CD4-positive, alpha-beta T cell treated with Interleukin-17A for 1 hour (primary cell): ENCODE measurements at regions not wholly inside any gene's neighbourhood (a gene's known extent, or its start where the extent isn't known, plus 50 kb on each side); places are given as distances from the start of the nearest gene placed in this dataset.

Experiments used
- DNase-seq: peaks from one replicate; pipeline ENCODE4 v3.0.0-alpha.2; 2020

DNA sequence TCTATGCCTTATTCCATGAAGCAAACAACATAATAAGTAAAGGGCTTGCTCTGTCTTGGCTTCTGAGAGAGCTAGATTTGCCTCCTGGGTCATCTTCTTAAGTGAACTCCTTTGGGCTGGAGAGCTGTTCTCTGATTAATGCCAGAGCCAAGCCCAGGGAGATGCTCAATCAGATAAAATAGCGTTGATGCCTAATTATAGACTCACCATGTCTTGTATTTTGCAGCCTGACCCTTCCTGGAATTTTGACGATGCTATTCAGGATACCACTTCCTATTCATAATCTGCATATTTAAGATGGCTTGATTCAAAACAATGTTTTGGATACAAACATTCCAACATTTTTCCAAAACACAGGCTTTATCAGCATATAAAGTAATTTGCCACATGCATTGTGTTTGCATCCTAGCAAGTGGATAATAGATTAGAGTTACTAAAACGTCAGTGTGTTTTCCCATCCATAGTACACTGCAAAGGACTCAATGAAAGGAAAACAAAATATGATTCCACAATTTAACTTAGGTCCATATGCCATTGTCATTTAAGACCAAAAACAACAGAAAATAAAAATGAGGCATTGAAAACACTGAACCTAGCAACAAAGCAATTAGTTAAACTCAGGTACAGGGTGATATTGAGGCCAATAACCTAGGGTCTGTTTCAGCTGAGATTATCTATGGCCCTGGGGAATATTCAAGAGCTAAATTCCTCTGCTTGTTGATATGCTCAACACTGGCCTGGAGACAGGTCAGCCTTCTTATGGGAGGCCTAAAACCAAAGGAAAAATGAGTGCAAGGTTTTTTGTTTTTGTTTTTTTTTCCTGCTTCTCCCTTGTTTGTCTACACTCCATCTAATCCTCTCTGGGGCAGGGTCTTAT, 184.2 kb upstream of the FOXN3 start:
- DNase-seq = no peak

DNA sequence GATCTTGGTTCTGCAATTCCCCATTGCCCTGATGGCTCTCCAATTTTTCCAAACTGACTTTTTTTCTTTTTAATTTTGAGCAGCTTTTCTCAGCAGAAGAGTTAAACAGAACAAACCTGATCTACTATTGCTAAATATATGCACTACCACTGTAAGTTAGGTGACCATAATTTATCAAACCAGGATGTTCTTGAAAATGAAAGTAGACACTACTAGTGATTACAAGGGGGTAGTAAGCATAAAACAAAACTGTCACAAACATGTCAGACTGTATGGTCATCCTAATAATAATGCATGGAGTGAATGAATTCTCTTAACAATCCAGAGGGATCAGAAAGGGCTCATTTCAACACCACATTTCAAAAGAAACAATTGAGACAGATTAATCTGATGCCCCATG, 183.0 kb upstream of the FOXN3 start:
- DNase-seq = no peak

DNA sequence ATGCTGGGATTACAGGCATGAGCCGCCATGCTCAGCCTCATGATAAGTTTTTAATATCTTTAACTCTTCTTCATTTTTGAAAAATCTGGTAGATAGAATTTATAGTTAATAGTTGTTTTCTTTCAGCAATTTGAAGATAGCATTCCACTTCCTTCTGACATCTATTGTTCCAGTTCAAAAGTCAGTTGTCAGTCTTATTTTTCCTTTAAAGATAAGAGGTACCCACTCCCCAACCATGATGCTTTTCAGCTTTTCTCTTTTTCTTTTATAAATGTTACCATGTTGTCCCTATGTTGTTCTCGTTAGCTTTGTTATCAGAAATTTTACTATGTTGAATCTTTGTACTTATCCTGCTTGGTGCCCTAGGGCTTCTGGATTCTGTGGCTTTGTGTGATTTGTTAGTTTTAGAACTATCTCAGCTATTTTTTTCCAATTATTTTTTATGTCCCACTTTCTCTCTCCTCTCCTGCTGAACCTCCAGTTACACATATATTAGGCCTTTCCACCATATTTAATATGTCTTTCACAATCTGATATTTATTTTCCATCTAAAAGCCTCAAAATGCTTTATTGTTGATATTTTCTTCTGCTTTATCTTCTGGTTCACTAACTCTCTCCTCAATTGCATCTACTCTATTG, 181.6 kb upstream of the FOXN3 start:
- no peak for DNase-seq

GRCh38 chr14:89592961-89593360, 175.9 kb upstream of the FOXN3 start:
- DNase-seq = no peak

- peak; percentile 16 for DNase-seq
Measured at GRCh38 chr14:89589400-89590118, 172.5 kb upstream of the FOXN3 start.

GRCh38 chr14:89588840-89589296, 171.8 kb upstream of the FOXN3 start:
- no peak for DNase-seq

DNA sequence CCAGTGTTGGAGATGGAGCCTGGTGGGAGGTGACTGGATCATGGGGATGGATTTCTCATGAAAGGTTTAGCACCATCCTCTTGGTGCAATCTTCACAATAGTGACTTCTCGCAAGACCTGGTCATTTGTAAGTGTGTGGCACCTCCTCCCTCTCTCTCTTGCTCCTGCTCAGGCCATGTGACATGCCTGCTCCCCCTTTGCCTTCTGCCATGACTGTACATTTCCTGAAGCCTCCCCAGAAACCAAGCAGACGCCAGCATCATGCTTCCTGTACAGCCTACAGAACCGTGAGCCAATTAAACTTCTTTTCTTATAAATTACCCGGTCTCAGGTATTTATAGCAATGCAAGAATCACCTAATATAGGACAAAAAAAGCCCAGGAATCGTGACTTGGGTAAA, 171.0 kb upstream of the FOXN3 start:
- DNase-seq = no peak

DNA sequence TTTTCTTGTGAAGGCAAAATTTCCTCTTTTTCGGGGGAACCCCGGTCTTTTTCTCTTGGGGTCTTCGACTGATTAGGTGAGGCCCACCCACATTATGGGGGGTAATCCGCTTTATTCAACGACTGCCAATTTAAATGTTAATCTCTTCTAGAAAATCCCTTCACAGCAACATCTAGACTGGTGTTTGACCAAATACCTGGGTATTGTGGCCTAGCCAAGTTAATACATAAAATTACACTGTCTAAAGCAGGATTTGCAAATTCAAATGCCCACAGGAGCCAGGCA, 170.0 kb upstream of the FOXN3 start:
- no peak for DNase-seq

- DNase-seq = peak; percentile 11
Measured at GRCh38 chr14:89586258-89587135, 169.5 kb upstream of the FOXN3 start.

DNA sequence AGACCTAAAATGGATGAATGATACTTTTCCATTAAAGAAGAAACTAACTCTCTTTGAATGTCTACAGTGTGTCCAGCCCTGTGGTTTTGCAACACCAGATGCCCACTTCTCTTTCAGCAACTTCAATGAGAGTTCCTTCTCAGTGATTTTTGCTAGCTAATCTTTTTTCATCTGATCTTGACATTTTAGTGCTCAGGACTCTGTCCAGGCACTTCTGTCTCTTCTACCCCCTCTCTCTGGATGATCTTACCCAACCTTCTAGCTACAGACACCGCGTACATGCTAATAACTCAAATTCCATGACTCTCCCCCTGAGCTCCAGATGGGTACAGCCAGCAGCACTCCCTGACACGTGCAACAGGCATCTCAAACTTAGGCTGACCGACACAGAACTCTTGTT, 161.1 kb upstream of the FOXN3 start:
- DNase-seq = no peak

- no peak for DNase-seq
Measured at GRCh38 chr14:89576960-89577359, 159.9 kb upstream of the FOXN3 start.

DNA sequence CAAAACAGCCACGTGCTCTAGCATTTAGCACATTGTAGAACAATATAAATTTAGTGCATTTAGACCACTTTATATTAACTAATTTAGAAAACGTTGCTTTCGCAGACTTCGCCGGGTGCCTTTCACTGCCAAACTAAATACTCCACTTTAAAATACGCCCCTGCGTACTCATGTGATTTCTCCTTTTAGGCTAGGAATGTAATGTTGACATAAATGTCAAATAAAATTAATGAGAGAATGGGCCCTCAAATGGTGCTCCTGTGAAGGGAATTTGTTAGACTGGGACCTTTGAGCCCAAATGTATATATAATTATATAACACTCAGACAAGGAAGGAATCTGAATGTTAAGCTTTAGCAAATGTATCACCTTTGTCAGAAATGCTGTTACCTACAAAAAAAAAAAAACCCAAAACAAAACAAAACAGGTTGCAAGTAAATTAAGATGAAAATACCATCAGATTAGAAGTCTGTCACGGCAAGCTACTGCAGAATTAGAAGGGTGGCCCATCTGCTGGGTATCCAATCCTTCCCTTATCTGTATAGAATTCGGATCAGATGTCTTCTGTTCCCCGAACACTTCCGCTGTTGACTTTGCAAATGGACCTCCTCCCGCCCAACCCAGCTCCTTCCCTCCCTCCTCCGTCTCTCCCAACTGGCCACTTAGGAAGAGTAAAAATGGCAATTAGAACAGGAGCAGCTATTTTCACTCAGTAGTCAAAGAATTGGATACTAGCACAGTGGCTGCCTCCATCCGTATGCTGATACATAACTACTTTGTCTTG, 159.3 kb upstream of the FOXN3 start:
- DNase-seq = no peak

- DNase-seq = no peak
Measured at GRCh38 chr14:89575386-89576061, 158.5 kb upstream of the FOXN3 start.

DNA sequence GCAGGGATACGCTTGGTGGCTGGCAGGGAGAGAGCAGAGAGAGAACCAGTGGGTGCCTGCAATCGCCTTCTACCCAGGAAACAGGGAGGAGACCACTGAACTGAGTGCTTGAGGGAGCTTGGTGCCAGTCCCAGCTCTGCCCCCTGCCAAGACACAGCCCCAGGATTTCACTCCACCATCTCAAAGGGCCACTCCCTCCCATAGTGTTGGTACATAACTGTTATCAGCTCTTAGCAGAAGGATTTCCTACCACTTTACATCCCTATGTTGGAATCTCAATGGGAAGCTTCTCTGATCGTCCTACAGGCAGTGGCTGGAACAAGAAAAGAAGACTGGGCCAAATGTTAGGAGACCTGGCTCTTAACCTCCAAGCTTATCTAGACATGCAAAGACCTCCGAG, 157.4 kb upstream of the FOXN3 start:
- no peak for DNase-seq

DNA sequence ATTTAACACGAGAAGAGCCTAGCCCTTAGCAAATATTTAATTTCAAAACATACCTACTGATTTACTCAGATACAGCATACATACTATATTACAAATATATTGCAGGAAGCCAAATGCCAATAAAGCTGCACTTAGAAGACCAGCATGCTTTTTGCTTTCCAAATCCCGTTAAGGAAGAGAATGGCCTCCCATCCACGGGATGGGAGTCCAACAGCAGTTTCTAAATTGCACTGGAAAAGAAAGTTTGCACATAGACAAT, 156.3 kb upstream of the FOXN3 start:
- DNase-seq = no peak

DNA sequence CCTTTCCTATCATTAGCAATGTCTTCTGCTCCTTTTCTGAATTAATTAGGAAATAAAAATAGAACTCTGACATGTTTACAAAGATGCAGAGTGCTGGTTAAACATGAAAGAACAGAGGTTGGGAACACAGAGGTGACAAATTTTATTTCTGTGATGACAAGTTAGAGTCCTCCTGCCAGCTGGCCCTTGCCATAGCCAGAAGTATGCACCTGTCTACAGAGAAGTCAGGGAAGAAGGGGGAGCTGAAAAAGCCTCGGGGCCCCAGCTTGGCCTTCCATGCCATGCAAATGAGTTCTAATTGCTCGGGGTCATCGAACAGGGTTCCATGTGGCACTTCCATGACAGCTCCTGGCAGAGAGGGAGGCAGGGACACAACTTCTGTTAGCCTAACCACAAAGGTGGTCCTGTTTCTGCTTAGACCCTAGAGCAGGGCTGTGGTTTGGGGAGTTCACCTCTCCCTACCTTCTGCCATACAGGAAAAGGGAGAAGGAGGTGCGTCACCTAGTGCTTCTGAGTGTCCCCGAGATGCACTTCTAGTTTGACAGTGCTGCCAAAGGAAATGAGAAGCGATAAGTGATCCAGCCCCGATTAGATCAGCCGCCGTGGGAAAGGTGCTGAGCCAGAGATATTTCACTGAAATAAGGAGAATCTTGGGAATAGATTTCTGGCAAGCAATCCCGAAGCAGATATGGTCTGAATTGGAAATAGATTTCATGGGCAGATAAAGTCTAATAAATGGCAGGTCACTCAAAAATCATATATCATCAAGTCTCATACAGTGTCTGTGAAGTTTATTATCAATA, 155.8 kb upstream of the FOXN3 start:
- DNase-seq = no peak

DNA sequence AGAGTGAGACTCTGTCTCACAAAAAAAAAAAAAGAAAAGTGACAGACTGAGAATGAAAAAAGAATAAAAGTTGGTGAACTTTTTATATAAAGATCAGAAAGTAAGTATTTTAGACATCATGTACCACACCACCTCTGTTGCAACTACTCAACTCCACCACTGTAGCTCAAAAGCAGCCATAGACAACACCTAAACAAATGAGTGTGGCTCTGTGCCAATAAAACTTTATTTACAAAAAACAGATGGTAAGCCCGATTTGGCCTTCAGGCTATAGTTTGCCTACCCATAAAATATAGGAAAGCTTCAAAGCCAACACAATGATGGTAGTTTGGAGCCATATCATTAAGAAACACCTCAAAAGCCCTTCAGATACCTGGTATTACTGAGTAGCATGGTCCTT, 154.5 kb upstream of the FOXN3 start:
- no peak for DNase-seq

DNA sequence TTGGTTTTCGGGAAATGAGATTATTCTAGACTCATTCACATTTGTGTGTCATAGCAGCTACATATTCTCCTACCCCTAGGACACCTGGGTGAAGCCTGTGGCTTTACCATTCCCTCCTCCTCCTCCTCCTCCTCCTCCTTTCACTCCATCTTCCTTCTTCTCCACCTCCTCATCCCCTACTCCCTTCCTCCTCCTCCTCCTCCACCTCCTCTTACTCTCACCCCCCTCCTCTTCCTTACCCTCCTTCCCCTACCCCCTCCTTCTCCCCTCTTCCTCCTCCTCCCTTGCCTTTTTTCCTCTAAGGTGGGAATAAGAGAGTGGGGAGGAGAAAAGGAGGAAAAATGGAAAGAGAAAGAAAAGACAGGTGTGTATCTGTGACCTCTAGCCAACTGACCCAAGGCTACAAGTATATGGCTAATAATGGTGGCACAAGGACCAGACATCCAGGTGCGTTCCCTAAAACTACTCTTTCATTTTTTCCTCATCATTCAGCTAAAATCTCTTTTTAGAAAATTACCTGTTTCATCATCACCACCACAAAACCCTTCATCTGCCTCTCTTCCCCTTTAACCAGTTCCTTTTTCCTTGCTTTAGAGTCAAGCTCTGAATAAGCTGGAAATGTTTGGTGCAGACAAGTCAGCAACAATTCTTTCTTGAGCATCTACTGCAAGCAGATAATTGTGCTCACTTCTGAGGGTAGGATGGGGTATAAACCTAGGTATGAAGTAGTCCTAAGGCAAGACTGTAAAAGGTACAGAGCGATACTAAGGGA, 149.8 kb upstream of the FOXN3 start:
- no peak for DNase-seq

- DNase-seq = no peak
Measured at GRCh38 chr14:89566180-89566579, 149.1 kb upstream of the FOXN3 start.

DNA sequence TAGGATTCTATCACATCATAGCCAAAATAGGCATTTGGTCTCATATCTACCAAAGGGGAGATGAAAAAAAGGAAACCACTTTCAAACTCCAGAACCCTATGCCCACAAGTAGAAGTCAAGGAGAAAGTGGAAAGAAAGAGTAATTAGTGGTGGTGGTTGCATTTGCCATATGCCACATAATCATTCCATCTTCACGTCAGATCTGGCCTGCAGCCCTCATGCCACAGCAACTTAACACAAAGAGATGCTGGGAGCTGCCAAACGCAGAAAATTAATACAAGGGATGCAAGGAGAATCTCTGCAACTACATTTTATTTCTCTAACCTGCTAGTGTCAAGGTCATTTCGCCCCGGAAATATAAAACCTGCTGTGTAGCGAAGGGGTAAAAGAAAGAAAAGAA, 148.6 kb upstream of the FOXN3 start:
- no peak for DNase-seq
